T-helper 22 cell (primary cell): ENCODE measurements at regions not wholly inside any gene's neighbourhood (a gene's known extent, or its start where the extent isn't known, plus 50 kb on each side); places are given as distances from the start of the nearest gene placed in this dataset.

ENCODE experiments used
- DNase-seq: peaks from one replicate; pipeline ENCODE4 v3.0.0-alpha.2; 2020; ENCODE audit warnings: low read depth

DNA sequence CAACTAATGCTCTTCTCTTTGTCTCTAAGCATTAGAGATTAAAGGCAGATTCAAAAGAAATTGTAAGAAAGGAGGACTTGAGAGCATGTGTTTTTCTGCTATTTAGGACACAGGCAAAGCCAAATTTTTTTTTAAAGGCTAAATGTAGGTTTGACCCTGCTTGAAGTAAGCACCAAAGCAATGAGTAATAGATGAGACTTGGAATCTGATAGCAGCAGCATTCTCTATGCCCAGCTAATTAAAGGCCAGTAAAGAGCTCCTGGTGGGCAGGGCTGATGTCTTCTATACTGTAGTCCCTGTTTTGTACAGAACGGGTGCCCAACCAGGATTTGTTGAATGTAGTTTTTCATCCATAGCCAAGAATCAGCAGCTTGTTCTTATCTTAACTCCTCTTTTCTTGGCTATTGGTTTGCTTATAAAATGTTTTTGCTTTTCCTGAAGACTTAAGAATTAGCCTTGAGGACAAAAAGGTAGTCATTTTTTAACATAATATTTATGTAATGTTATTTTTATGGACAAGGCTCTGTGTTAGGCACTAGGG is 179.6 kb downstream of the LMO4 start:
- no peak for DNase-seq

DNA sequence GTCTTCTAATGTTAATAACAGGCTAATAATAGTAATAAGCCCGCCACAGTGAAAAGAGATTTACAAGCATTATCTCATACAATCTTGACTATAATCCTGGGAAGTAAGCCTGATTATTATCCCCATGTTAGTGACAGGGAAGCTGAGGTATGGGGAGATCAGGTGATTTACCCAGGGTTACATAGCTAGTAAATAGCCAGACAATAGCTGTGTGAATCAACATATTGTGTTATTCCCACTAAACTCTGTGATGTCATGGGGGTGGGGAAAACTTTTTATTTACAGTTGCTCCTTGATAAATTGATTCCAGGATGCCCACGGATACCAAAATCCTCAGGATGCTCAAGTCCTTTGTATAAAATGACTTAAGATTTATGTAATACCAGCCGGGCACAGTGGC is 181.9 kb downstream of the LMO4 start:
- DNase-seq = no peak

DNA sequence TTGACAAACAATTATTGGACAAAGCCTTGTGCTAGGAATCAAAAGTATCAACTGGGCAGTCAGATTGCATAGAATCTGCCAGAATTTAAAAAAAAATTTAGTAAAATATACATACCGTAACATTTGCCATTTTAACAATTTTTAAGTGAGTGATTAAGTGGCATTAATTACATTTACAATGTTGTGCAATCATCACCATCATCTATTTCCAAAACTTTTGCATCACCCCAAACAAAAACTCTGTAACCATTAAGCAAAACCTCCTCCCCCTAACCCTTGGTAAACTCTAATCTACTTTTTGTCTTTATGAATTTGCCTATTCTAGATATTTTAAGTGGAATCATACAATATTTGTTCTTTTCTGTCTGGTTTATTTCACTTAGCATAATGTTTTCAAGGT is 182.8 kb downstream of the LMO4 start:
- no peak for DNase-seq

DNA sequence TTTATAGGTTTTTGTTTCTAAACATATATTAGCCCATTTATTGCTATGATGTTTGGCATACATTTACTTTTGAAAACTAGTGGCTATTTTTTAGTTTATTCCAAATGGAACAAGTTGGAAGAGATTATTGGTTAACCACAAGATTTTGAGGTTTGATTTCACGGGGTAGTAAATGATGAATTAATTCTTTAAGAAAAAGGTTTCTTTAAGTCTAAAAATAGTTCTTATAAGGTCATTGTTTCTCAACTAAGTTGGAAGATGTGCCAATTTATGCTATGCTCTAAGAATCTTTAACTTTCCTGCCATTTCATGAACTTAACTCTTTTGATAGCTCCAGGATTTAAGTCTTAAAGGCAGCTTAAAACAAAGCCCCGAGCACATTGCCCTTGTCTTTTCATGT is 183.8 kb downstream of the LMO4 start:
- no peak for DNase-seq

DNA sequence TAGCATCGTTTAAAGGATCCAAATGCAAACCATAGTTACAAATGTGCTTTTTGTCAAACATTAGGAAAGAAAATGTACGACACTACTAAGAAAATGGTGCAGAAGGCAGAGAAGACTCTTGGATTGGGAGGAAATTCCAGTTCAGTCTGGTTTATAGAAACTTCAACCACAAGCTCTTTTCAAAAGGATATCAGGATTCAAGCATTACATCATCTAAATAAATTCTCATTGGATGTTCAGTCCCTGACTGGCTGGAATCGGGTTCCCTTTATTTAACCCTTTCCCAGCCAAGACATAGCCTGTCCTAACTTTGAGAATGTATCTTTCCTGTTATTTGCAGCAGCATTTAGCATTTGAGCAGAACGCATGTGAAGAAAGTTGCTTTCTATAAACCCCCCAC is 184.6 kb downstream of the LMO4 start:
- no peak for DNase-seq

DNA sequence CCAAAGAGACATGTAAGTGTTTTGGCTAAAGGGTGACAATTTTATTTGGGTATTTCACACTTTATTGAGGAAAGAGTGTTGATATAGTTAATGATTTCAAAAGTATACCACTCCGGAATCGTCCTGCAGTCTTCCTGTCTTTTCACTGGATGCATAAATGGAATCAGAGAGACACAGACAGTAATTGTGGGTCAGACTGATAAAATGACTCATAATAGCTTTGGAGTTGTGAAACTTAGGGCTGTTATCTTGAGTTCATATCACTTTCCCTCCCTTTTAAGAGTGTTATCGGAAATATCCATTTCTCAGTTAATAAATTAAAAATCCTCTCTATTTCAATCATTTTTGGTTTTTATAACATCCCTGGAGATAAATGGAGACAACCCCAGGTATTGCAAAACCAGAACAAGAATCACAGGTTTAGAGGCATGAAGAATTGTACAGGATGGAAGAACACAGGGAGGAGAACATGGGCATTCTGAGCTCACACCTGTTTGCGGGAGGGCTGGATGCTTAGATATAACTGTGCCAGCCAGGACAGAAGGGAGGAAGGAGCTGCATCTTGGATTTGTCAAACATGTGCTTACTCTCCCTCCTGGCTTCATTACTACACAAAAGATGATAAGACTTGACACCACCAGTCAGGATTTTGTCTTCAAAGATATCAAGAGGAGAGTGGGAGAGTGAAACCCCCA is 185.4 kb downstream of the LMO4 start:
- DNase-seq = no peak

DNA sequence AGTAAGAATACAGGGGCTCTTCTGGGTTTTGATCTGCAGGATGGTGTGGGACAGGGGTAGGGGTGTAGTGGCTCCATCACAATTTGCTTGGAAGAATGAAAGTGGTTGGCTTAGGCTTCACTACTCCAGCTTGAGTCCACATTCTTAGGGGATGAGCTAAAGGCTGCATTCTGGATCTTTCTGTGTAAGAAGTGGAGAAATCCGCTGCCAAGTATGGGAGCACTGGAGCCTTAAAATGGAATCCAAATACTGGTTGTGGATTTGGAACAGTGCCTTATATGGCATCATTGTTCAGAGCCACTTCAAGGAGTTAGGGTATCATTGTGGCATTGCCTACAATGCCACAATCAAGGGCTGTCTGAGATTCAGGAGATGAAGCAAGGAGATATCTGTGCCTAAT is 187.1 kb downstream of the LMO4 start:
- DNase-seq = no peak

DNA sequence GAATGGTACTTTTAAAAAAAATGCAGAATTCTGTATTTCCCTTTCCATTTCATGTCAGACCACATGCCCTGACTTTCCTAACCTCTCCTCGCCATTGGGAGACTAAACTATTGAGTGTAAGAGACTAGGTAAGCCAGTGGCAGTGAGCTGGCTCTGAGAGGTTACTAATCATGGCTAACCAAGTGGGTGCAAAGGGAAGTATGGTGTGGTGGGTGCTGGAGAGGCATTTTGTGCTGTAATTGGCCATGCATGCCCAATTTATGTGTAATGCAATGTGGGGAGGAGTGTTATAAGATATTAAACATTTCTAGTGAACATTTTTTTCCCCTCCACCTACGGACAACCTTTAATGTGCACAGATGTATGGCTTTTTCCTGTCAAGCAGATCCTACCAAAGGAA is 190.1 kb downstream of the LMO4 start:
- DNase-seq = no peak

DNA sequence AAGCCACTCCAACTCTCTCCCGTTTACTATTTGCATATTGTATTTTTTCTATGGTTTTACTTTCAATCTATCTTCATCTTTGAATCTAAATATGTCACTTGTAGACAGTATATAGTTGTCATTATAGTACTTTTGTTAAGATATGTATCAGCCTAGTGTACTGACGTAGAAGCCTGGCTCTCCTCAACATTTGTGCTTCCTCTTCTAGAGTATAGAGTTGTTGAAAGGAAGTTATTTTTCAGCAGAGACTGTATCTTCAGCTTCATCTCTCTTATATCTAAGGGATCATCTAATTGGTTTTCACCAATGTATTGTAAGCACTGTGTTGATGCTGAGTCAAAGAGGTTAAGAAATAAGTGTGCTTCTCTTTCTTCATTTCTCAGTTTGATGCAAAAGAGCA is 192.8 kb downstream of the LMO4 start:
- DNase-seq = no peak

DNA sequence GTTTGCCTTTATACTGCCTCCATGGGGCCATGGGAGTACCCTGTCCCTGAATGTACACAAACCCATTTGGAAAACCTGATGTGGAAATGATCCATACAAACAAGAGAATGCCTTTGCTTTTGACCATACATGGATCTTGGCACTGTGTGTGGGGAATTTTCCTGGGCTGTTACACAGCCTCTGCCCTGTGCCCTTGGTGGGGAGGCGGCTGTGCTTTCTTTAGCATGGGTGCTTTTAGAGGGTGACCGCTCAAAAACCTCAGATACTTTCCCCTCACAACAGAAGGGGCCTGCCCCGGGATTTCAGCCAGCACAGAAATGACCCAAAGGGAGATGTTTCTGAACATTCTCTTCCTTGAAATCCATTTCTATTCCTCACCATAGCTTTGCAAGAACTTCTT is 194.8 kb downstream of the LMO4 start:
- DNase-seq = no peak

DNA sequence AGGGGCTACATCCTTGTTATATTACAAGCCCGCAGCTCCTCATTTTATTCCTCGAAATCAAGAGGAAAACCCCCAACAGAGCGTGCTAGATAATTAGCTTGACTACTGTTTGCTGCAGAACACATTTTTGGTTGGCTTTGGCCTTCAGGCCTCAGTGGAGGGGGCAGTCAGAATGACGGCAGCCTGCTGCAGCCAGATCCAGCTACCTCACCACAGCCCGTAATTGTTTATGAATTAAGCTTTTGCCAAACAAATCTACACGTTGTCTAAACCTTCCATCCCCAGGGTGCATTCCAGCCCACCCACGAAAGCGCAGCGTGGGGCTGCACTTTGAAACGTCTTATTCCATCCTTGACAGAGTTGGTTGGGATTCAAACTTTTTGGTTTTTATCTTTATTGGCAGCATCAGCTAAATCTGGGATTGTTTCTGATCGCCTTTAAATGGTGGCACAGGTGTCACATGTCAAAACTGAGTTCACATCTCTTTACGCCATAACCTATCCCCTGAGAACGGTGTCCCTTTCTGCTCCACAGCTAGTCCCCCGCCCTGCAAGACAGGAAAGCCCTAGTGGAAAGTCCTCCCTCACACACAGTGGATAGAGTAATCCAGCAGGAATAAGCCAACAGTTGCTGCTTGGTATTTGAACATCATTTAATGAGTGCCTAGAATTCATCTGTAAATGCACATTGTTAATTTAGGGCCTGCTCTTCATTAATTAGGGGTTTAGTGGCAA is 195.5 kb downstream of the LMO4 start:
- no peak for DNase-seq

DNA sequence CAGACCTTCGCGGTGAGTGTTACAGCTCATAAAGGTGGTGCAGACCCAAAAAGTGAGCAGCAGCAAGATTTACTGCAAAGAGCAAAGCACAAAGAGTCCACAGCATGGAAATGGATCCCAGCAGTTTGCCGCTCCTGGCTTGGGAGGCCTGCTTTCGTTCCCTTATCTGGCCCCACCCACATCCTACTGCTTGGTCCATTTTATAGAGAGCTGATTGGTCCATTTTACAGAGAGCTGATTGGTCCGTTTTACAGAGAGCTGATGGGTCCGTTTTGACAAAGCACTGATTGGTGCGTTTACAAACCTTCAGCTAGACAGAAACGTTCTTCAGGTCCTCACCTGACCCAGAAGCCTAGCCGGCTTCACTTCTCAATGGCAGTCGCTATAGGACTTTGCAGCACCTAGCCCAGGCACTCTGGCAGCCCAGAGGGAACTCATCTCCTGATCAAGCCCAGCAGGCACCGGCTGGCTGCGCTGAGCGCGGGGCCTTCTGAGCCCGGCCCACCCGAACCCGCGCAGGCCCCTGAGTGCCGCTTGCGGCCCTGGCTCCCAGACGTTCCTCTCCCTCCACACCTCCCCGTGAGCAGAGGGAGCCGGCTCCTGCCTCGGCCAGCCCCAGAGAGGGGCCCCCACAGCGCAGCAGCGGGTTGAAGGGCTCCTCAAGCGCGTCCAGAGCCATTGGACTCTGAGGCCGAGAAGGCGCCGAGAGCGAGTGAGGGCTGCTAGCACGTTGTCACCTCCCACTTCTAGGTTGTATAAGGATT is 200.3 kb downstream of the LMO4 start:
- no peak for DNase-seq

DNA sequence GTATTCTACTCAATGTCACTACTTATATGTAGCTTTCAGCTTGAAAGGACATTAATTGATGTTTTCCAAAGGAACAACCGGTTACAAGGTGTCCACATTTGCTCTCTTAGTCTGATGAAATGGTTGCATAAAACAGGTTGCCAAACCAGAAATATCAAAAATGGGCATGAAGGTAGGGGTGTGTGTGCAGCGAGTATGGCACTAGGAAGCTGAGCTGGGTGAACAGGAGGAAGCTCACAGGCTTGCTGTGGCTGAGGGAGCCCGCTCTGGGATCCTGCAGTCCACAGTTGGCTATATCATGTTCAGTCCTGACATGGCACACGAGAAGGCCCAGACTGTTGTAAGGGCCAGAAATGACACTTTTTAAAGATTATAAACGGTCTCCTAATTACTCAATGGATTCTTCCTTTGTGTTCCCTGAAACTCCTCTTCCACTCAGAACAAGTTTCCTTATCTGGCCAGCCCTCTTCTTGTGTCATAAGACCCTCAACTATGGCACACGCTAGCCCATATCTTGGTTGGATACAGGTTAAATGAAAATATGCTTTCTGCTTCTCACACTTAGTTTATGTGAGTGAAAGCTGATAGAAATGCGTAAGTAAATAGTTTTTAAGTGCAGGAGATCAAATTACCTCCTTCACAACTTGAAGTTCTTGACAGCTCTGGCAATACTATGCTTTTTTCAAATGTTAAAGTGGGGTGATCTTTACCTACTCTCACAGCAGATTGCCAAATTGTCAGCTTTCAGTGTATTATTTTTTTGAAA is 201.5 kb downstream of the LMO4 start:
- no peak for DNase-seq

DNA sequence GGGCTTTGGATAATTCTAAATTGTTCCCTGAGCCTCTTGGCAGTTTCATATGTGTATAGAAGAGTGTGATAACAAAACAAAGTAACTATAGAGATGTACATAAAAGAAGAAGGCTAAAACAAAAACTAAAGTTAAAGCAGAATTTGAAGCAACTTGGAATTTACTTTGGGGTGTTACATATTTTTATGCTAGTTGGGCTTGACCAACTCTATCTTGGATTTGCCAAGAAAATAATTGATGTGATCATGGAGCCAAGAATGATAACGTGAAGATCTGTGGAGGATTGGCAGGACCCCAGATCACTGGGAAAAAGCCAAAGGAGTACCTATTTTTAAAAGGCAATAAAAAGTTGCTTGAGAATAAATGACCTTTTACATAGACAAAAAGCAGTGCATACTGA is 206.9 kb downstream of the LMO4 start:
- DNase-seq = no peak

DNA sequence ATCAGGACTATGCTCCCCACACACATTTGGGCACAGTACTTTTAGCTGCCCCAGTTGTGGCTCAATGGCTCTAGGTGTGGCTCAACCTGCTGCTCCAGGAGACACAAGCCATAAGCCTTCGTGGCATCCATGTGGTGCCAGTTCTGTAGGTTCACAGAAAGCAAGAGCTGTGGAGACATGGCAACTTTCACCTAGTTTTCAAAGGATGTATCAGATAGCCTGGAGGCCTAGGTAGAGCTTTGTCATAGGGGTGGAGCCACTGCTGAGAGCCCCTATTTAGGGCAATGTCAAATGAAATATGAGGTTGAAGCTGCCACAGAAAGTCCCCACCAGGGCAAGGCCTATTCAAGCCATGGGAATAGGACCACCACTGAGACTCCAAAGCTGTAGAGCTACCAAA is 210.5 kb downstream of the LMO4 start:
- no peak for DNase-seq

DNA sequence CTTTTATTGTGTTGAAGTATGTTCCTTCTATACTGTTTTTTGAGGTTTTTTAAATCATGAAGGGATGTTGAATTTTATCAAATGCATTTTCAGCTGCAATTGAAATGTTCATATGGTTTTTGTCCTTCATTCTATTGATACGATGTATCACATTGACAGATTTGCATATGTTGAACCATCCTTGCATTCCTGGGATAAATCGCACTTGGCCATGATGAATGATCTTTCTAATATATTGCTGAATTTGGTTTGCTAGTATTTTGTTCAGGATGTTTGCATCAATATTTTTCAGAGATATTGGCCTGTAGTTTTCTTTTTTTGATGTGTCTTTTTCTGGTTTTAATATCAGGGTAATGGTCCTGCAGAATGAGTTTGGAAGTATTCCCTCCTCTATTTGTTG is 214.0 kb downstream of the LMO4 start:
- DNase-seq = no peak

DNA sequence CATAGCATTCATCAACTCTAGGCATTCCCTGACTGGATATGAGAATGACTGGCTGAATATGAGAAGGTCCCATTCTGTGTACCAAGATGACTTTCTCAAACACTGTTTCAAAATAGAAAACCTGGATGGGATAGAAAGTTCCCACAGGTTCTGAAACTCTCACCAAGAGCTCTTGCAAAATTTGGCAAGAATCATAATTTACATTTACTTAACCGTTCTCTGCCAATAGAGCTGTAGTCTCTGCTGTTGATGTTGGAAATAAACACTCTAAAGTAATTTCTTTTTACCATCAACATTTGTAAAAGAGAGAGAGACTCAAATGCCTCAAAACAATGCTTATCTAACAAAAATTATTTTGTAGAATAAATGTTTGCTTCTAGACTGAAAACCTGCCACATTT is 221.1 kb downstream of the LMO4 start:
- no peak for DNase-seq

DNA sequence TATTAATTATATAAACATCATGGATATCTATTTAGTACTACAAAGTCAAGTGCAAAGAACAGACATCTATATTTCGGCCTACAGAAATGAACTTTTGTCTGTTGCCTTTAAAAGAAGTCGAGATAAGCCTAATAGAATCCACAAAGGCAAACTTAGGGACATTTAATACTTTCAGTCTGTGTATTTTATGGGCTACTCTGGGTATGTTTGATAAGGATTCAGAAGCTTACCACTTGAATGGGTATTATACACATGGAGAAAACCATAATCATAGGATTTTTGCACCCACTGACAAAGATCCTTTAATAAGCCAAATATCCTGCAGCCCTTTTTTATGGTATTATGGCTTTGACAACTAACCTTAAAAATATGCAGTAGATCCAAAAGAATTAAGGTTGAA is 224.8 kb downstream of the LMO4 start:
- DNase-seq = no peak

DNA sequence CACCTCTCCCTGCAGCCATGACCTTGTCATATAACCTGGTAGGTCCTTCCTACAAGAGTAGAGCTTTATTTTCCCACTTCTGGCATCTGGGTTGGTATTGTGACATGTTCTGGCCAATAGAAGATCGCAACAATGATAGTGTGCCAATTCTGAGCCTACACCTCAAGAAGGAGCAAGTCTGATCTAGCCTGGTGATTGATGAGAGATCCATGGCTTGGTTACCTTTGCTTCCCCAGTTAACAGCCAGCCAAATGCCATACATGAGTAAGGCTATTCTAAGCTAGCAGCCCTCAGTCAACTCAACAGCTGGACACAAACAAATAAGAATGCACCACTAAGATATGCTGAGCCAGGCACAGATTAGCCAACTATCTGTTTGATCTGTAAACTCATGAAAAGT is 226.7 kb downstream of the LMO4 start:
- no peak for DNase-seq

DNA sequence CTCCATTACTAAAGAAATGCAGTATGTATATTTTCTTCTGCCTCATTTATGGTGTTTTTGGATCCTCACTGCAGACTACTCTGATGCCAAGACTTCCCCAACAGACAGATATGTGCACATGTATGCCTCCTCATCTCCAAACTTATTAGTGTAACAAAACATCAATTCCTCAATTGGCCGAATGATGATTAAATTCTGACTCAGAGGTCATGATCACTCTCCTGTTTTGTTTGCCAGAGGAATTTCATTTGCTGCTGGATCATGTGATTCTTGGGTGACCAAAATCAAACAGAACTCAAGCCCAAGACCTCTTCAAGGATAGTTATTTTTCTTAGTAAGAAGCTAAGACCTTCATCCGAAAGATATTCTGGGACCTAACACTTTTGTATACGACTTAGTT is 227.6 kb downstream of the LMO4 start:
- DNase-seq = no peak

DNA sequence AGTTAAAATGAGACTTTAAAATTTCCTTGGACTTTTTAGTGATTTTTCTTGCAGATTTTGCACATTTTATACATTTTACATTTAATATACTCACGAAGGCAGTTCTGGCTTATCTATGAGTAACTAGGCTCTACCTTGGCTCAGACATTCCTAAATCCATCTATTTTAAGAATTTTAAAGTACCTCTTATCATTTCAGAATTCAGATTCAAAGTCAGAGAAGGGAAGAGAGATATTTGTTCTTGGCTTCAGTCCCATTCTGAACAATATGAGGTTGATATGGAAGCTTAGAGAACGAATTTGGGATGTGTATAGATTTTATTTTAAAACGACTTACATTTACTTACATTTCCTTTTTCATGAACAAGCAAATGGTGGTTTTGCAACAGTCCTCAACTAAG is 230.2 kb downstream of the LMO4 start:
- no peak for DNase-seq

DNA sequence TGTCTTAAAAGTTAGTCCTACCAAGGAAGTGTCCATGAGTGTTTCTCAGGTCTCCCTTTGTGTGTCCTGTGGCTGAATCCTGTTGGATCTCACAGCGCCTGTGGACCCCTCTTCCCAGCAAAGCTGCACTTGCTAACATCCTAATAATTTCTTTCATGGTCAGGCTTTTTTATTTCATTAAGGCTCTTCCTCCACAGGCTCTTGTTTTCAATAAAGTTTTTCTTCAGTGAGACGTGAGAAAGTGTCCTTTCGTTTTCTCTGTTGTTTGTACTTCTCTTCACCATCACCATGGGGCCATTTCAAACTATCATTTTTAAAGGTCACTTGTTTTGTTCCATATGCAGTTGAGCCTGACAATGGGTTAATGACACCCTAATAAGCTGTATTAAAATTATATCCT is 231.5 kb downstream of the LMO4 start:
- DNase-seq = no peak
